ENCODE measurements at regions not wholly inside any gene's neighbourhood (a gene's known extent, or its start where the extent isn't known, plus 50 kb on each side); places are given as distances from the start of the nearest gene placed in this dataset.
A peak's percentile ranks its signal among the peaks of the same experiment; 100 is the strongest.
"Not testable (repeated sequence)": the region's sequence is repeated elsewhere in the genome, so short reads cannot be mapped to it uniquely, and the experiment has no call there.

GRCh38 chr1:14365301-14365988 lies 233.0 kb upstream of the KAZN start:
- peak; percentile 73 for DNase-seq

- DNase-seq = peak; percentile 83
Observed at GRCh38 chr1:14366091-14367018, 232.1 kb upstream of the KAZN start.

DNA sequence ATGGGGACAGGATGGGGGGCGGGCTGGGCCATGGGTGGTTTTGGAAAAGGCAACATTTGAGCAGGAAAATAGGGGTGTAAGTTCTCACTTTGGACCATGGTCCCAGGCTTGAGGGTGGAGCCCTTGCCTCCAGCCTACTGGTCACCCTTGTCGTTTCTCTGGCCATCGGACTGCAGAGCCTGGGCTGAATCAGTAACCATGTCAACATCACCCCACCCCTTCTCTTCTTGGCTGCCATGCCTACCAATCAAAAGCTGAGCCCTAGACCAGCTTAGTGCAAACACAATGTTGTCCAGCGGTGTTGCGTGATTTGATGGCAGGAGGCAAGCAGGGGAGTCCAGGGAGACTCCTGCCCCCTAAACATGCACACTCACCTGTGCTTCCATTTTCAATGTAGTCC lies 231.0 kb upstream of the KAZN start:
- DNase-seq = no peak

DNA sequence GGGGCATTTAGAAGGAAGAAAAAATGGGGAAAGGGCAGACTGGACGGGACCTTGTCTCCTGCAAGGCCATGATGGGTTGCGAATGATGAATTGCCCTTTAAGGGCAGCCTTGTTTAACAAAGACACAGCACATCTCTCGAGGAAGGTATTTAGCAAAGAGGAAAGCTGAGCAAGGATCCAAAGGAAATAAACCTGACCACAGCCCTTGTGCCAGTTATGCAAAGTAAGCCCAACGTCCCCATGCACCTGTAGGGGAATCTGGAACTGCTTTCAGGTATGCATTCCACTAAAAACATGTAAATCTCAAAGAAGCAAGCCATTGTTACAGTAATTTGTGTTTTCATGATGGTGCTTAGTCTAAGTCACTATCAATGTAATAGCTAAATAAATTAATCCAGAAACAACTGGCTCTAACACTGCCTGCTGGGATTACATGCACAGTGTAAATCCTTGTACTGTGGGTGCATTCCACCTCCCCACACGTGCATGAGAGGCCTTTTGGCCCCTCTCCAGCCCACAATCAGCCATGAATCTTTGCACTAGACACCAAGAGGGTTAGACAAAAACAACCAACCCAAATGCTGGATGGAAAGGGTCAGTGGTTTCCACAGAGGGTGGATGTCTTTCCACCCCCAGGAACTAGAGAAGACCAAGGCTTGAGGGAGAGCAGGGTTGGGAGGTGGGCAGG lies 228.8 kb upstream of the KAZN start:
- no peak for DNase-seq

GRCh38 chr1:14371771-14372497 lies 226.6 kb upstream of the KAZN start:
- no peak for DNase-seq

GRCh38 chr1:14372526-14372925 lies 226.0 kb upstream of the KAZN start:
- DNase-seq = no peak

GRCh38 chr1:14373081-14373758 lies 225.3 kb upstream of the KAZN start:
- no peak for DNase-seq

GRCh38 chr1:14375226-14375625 lies 223.3 kb upstream of the KAZN start:
- DNase-seq = no peak

- no peak for DNase-seq
Observed at GRCh38 chr1:14377386-14377785, 221.1 kb upstream of the KAZN start.

- no peak for DNase-seq
Observed at GRCh38 chr1:14380408-14380807, 218.1 kb upstream of the KAZN start.

GRCh38 chr1:14390816-14391215 lies 207.7 kb upstream of the KAZN start:
- DNase-seq = no peak

GRCh38 chr1:14392161-14392858 lies 206.2 kb upstream of the KAZN start:
- DNase-seq = no peak

DNA sequence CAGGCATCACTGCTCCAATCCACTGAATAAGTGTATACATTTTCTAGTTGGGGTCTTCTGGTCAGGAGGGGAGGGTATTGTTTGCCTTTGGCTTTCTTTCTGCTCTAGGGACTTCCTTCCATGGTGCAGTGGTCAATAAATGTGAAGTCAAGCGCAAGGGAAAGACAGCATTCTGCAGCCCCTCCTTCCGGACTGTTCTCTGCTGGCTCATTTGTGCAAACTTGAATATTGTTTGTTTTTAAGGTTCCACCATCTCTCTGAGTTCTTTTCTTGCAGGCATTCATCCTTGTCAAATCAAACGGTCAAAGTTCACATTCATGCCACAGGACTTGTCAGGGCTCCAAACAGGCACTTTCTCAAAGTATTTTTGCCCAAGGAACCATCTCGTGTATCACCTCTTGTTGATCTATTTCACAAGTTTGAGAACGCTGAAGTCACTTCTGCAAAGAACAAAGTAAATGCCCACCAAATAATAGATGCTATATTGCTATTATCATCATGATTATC lies 205.6 kb upstream of the KAZN start:
- DNase-seq = peak; percentile 85

DNA sequence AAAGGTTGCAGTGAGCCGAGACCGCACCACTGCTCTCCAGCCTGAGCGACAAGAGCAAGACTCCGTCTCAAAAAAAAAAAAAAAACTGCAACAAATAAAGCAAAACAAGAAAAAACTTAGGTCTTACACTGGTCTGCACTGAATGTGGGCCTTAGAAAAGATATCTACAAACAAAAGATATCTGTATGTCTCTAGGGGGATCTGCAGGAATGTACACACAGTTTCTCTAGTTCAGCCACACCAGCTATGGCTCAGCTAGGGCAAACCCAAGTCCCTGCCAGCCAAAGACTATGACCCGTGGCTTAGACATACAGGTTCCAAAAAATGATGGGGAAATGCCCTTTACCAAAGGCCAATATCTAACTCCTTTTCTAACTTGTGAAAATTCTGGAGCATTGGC lies 202.4 kb upstream of the KAZN start:
- DNase-seq = no peak

DNA sequence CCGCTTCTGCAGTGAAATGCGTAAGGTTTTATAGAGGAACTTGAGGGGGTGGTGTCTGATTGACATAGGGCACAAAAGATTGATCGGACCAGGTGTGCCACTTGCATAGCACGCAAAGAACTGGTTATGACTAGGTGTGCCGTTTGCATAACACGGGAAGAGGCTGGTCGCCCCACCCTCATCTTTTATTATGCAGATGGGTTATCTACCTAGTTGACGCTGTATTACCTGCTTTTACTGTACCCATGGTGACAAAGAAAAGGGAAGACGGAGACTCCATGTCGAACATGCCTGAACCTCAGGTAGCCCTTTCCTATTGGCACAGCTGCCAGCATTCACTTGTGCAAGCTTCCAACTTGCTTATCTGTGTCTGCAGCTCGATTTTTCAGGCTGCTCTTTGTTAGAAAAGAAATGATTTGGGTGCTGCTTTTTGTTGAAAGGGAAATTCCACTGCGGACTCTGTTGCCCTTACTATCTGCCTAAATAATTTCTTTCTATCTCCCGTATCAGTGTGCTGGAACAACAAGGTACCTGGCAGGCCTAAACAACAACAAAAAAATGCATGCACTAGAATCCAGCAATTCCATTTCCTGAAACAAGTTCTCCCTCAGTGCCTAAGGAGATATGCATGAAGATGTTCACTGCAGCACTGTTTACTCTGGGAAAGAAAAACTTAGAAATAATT lies 194.4 kb upstream of the KAZN start:
- no peak for DNase-seq

- DNase-seq = no peak
Observed at GRCh38 chr1:14404862-14405301, 193.6 kb upstream of the KAZN start.

DNA sequence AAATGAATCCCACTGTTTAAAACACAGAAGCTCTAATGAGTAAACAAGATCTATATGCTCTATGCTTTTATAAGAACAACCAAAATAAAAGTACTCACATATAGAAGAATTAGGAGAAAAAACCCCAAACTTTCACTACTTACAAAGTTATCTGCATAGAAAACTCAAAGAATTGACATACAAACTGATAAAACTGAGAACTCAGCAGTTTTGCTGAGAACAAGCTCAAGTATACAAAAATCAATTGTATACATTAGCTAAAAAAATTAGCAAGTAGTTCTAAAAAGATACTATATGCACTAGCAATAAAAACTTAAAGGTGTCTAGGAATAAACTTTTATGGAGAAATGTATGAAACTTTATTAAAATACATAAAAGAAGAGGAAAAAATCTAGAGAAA lies 186.2 kb upstream of the KAZN start:
- no peak for DNase-seq

DNA sequence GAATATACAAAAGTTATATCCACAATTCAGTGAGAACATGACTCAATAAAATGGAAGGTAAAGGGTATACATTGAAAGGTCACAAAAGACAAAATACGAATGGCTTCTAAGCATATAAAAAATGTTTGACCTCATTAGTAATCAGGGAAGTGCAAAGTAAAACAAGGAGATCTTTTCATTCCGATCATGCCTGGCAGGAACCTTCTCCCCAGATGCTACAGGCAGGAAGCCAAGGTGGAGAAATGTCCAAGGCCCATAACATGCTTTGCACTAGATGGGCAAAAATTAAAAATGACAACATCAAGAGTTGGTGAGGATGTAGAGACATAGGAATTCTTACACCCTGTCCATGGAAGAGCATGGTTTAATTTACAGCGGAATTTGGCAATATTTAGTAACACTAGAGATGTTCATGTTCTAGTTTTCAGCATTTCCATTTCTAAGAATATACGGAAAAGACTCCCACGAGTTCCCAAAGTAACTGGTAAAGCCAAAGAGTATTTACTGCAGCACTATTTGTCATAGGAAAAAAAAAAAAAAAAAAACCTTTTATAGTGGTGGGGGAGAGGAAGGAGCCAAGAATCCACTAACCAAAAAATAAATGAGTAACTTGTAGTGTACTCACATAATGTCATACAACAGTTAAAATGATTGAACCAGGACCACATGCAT lies 184.5 kb upstream of the KAZN start:
- no peak for DNase-seq

GRCh38 chr1:14415396-14415795 lies 183.1 kb upstream of the KAZN start:
- DNase-seq = no peak

DNA sequence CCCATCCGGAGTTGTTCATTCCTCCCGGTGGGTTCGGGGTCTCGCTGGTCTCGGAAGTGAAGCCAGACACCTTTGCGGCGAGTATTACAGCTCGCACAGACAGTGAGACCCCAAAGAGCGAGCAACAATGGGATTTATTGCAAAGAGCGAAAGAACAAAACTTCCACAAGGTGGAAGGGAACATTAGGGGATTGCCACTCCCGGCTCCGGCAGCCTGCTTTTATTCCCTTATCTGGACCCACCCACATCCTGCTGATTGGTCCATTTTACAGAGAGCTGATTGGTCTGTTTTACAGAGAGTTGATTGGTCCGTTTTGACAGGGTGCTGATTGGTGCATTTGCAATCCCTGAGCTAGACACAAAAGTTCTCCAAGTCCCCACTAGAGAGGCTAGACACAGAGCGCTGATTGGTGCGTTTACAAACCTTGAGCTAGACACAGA lies 178.7 kb upstream of the KAZN start:
- not testable (repeated sequence) for DNase-seq

Data from eye (tissue), 1 donor.